NCI-H345 treated with DMSO at 0.1 percent for 48 hours (cell line): ENCODE measurements at regions not wholly inside any gene's neighbourhood (a gene's known extent, or its start where the extent isn't known, plus 50 kb on each side); places are given as distances from the start of the nearest gene placed in this dataset.
"Not testable (repeated sequence)": the region's sequence is repeated elsewhere in the genome, so short reads cannot be mapped to it uniquely, and the experiment has no call there.

ENCODE experiments used
- DNase-seq: peaks from one replicate; lab custom pipeline; 2025; ENCODE audit not compliant: unreplicated experiment; lab: John Stamatoyannopoulos, UW

- DNase-seq = no peak
Observed at GRCh38 chr12:67716817-67717216, 68.3 kb downstream of the DYRK2 start.

- DNase-seq = not testable (repeated sequence)
Observed at GRCh38 chr12:67719303-67719702, 70.8 kb downstream of the DYRK2 start.

GRCh38 chr12:67720351-67720856, 71.9 kb downstream of the DYRK2 start:
- no peak for DNase-seq

GRCh38 chr12:67721248-67721647, 72.7 kb downstream of the DYRK2 start:
- DNase-seq = no peak

GRCh38 chr12:67722296-67722695, 73.8 kb downstream of the DYRK2 start:
- DNase-seq = no peak

- DNase-seq = no peak
Observed at GRCh38 chr12:67726868-67727267, 78.3 kb downstream of the DYRK2 start.

- no peak for DNase-seq
Observed at GRCh38 chr12:67727702-67728666, 79.4 kb downstream of the DYRK2 start.

- no peak for DNase-seq
Observed at GRCh38 chr12:67732857-67733256, 84.3 kb downstream of the DYRK2 start.

- DNase-seq = no peak
Observed at GRCh38 chr12:67735868-67736267, 87.3 kb downstream of the DYRK2 start.

- no peak for DNase-seq
Observed at GRCh38 chr12:67740711-67741110, 92.2 kb downstream of the DYRK2 start.

GRCh38 chr12:67741270-67741669, 92.7 kb downstream of the DYRK2 start:
- DNase-seq = no peak

- no peak for DNase-seq
Observed at GRCh38 chr12:67742461-67742860, 93.9 kb downstream of the DYRK2 start.

GRCh38 chr12:67747869-67748742, 99.6 kb downstream of the DYRK2 start:
- no peak for DNase-seq

- DNase-seq = no peak
Observed at GRCh38 chr12:67748743-67749040, 100.1 kb downstream of the DYRK2 start.

- no peak for DNase-seq
Observed at GRCh38 chr12:67750513-67751183, 102.1 kb downstream of the DYRK2 start.

- no peak for DNase-seq
Observed at GRCh38 chr12:67751381-67751928, 102.9 kb downstream of the DYRK2 start.

- no peak for DNase-seq
Observed at GRCh38 chr12:67752226-67752732, 103.7 kb downstream of the DYRK2 start.

GRCh38 chr12:67754933-67755697, 106.6 kb downstream of the DYRK2 start:
- no peak for DNase-seq

GRCh38 chr12:67757651-67758050, 109.1 kb downstream of the DYRK2 start:
- no peak for DNase-seq

GRCh38 chr12:67758119-67758518, 109.6 kb downstream of the DYRK2 start:
- no peak for DNase-seq
